A673 (cell line): ENCODE measurements at regions not wholly inside any gene's neighbourhood (a gene's known extent, or its start where the extent isn't known, plus 50 kb on each side); places are given as distances from the start of the nearest gene placed in this dataset.

Experiments used
- CTCF ChIP-seq: fragments of 300-800, 200-600 bp; sonication (generic); conservative IDR thresholded peaks from 2 replicates; pipeline ENCODE4 v1.5.1; 2017; ENCODE audit warnings: low read depth, mild to moderate bottlenecking, antibody characterized with exemption, low read length, moderate library complexity, mixed read lengths
- EZH2 ChIP-seq: fragments of 200-600 bp; sonication (generic); IDR thresholded peaks from 2 replicates; pipeline ENCODE4 v1.6.1; 2017; ENCODE audit warnings: borderline replicate concordance, low read depth, mild to moderate bottlenecking, mixed read lengths, antibody characterized with exemption, low read length; ENCODE audit not compliant: poor library complexity, severe bottlenecking

DNA sequence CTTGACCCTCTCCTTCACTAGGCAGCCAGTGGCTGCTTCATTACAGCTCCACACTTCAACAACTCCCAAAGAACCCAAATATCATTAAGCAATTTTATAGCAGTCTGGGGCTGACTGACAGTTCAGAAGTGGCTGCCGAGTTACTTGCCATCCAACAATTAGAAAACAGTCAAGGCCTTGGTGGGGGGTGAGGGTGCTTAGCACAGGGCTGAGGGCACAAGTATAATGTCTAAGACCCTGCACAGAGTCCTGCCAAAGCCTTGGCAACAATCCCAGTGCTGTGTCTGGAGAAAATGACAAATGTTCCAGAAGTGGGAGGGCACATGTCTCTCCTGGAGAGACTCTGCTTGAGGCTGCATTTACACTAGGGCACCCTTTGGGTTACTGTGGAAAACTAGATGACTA, 71.1 kb downstream of the CXCL12 start:
- TF ChIP-seq CTCF (no peak), EZH2 (no peak)
